ENCODE measurements at regions not wholly inside any gene's neighbourhood (a gene's known extent, or its start where the extent isn't known, plus 50 kb on each side); places are given as distances from the start of the nearest gene placed in this dataset.

DNA sequence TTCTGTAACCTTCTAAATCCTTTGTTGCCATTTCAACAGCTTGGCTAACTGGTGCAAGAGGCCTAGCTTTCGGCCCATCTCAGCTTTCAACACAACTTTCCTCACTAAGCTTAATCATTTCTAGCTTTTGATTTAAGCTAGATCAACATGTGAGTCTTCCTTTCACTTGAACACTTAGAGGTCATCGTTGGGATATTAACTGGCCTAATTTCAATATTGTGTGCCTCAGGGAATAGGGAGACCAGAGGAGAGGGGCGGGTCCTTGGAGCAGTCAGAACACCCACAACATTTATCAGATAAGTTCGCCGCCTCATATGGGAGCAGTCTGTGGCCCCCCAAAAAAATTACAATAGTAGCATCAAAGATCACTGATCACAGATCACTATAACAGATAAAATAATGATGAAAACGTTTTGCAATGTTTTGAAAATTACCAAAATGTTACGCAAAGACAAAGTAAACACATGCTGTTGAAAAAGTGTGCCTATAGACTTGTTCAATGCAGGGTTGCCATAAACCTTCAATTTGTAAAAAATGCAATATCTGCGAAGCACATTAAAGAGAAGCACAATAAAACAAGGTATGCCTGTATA, 66.8 kb upstream of the PCSK1 start:
- TF ChIP-seq, protein P1, sequence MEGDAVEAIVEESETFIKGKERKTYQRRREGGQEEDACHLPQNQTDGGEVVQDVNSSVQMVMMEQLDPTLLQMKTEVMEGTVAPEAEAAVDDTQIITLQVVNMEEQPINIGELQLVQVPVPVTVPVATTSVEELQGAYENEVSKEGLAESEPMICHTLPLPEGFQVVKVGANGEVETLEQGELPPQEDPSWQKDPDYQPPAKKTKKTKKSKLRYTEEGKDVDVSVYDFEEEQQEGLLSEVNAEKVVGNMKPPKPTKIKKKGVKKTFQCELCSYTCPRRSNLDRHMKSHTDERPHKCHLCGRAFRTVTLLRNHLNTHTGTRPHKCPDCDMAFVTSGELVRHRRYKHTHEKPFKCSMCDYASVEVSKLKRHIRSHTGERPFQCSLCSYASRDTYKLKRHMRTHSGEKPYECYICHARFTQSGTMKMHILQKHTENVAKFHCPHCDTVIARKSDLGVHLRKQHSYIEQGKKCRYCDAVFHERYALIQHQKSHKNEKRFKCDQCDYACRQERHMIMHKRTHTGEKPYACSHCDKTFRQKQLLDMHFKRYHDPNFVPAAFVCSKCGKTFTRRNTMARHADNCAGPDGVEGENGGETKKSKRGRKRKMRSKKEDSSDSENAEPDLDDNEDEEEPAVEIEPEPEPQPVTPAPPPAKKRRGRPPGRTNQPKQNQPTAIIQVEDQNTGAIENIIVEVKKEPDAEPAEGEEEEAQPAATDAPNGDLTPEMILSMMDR (IDR thresholded peaks at IDR 0.05; ENCODE audit: partially characterized antibody, unreplicated experiment): no peak
- Mint-ChIP-seq H3K4me3 (ENCODE audit: unreplicated experiment) (no peak overlapping the region), H3K27me3 (ENCODE audit: unreplicated experiment) (peaks cover 3% of the 10 kb centered on the region)

DNA sequence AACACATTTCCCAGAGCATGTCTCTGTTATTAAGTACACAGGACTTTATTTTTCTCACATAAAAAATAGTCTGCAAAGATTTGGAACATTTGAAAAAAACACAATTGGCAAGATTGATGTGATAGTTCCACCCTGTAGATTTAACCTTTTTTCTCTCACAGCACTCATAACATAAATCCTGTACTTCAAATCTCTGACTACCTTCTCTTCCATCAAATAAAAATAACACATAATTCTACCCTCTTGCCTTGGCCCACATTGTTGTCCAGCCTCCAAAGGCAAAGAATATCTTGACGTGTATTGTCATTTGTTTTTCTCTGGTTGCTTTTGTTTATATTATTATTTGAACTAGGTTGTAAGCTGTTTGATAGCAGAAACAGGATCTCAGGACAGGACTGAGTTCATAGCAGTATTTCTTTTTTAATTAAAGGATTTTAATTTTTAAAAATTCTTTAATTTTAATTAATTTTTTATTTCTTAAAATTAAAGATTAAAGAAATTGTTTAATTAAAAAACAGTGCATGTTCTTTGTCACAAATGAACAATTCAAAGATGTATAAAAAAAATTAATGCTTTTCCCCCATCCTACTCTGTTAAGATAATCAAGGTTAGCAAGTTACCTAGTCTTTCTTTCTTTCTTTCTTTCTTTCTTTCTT, 69.1 kb upstream of the PCSK1 start:
- no peak for DNase-seq
- TF ChIP-seq, protein P1 (IDR thresholded peaks at IDR 0.05; ENCODE audit: partially characterized antibody, unreplicated experiment): no peak
- no peak overlapping the region for H3K4me3 Mint-ChIP-seq (ENCODE audit: unreplicated experiment)
- no peaks in the 10 kb centered on the region for H3K36me3 Mint-ChIP-seq (ENCODE audit: unreplicated experiment)
- H3K27me3 Mint-ChIP-seq (ENCODE audit: unreplicated experiment): peaks cover 3% of the 10 kb centered on the region
- no peak overlapping the region for H3K27ac Mint-ChIP-seq (ENCODE audit: unreplicated experiment)
- peaks cover 18% of the 10 kb centered on the region for H3K4me1 Mint-ChIP-seq (ENCODE audit: low read depth, unreplicated experiment)
- no peaks in the 10 kb centered on the region for H3K9me3 Mint-ChIP-seq (ENCODE audit: unreplicated experiment)

More for the DNA sequence above, 66.8 kb upstream of the PCSK1 start:
- no peaks in the 10 kb centered on the region for H3K9me3 Mint-ChIP-seq (ENCODE audit: unreplicated experiment)
- DNase-seq: no peak
- no peak overlapping the region for H3K27ac Mint-ChIP-seq (ENCODE audit: unreplicated experiment)
- H3K4me1 Mint-ChIP-seq (ENCODE audit: low read depth, unreplicated experiment): peaks cover 18% of the 10 kb centered on the region
- H3K36me3 Mint-ChIP-seq (ENCODE audit: unreplicated experiment): no peaks in the 10 kb centered on the region

DNA sequence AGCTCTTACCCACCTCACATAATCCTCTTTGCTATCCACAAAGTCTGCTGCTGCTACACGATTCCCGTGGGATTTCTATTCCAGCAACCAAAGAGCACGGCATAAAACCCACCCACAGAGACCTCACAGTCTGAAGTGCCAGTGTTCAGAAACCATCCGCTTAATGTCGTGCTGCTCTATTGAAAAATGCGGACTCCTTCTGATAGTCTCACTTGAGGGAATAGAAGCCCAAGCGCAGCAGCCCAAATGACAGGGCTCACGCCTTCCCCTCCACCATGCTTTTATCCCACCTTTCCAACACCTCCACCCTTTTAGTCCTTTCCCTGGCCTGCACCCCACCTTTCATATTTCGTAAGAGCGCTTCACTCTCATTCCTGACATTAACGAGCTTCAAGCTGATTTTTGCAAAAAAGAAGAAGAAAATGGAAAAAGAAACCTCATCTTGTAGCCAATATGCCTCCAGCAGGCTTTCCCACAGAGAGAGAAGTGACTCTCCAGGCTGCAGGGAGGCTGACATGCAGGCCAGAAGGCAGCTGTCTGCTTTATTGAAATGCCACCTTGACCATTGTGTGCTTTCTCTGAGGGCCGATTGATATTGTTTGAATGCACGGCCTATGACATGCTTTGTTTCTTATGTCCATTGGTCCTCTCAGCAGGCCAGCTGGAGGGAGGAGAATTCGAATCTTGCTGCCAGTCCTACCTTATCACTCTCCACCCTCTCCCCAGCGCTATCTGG, 70.6 kb upstream of the PCSK1 start:
- Mint-ChIP-seq H3K4me3 (ENCODE audit: unreplicated experiment) (peak overlapping the region; percentile 26), H3K27ac (ENCODE audit: unreplicated experiment) (peak overlapping the region; percentile 83), H3K27me3 (ENCODE audit: unreplicated experiment) (peaks cover 3% of the 10 kb centered on the region), H3K9me3 (ENCODE audit: unreplicated experiment) (no peaks in the 10 kb centered on the region), H3K4me1 (ENCODE audit: low read depth, unreplicated experiment) (peaks cover 18% of the 10 kb centered on the region), H3K36me3 (ENCODE audit: unreplicated experiment) (no peaks in the 10 kb centered on the region)
- TF ChIP-seq, protein P1 (IDR thresholded peaks at IDR 0.05; ENCODE audit: partially characterized antibody, unreplicated experiment): no peak
- DNase-seq: peak; percentile 18

DNA sequence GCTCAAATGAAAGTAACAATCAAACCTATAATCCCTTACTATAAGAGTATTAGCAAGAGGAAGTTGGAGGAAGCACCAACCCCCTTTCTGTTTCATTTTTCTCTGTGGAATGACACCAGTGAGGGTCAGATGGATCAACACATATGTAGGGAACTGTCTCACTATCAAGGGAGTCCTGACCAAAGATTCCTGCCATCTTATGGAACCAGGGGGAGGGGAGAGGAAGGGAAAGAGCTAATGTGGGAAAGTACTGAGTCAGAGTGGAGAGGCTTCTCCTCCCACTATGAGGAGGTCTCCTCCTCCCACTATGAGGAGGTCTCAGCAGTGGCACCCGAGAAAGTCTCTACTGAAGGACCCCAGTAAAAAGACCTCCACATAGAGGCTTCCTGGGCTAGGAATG, 73.3 kb upstream of the PCSK1 start:
- no peak overlapping the region for H3K27ac Mint-ChIP-seq (ENCODE audit: unreplicated experiment)
- no peak for DNase-seq
- H3K9me3 Mint-ChIP-seq (ENCODE audit: unreplicated experiment): peaks cover 2% of the 10 kb centered on the region
- TF ChIP-seq, protein P1 (IDR thresholded peaks at IDR 0.05; ENCODE audit: partially characterized antibody, unreplicated experiment): no peak
- peaks cover 3% of the 10 kb centered on the region for H3K27me3 Mint-ChIP-seq (ENCODE audit: unreplicated experiment)
- H3K4me1 Mint-ChIP-seq (ENCODE audit: low read depth, unreplicated experiment): peaks cover 16% of the 10 kb centered on the region
- no peak overlapping the region for H3K4me3 Mint-ChIP-seq (ENCODE audit: unreplicated experiment)
- no peaks in the 10 kb centered on the region for H3K36me3 Mint-ChIP-seq (ENCODE audit: unreplicated experiment)
